ENCODE measurements at regions not wholly inside any gene's neighbourhood (a gene's known extent, or its start where the extent isn't known, plus 50 kb on each side); places are given as distances from the start of the nearest gene placed in this dataset.

GRCh38 chr13:54949735-54950134 is 1921.1 kb downstream of the OLFM4 start:
- TF ChIP-seq CTCF (IDR thresholded peaks at IDR 0.05) (no peak), EP300 (IDR thresholded peaks at IDR 0.05) (no peak), POLR2AphosphoS5 (IDR thresholded peaks at IDR 0.05) (no peak), POLR2A (IDR thresholded peaks at IDR 0.05) (no peak)
- no peak for DNase-seq
- Histone ChIP-seq H3K27ac (no peak overlapping the region), H3K4me3 (no peak overlapping the region), H3K27me3 (no peaks in the 10 kb centered on the region), H3K36me3 (no peaks in the 10 kb centered on the region), H3K9me3 (no peaks in the 10 kb centered on the region), H3K4me1 (no peaks in the 10 kb centered on the region)
- WGBS, 5 donors, result 59 to 79% (median 62%) methylated on average over 4 of the region's 4 CpGs
- intact Hi-C loops (cut with DNase I; ENCODE audit: low total_unique reads), result no loop called here

DNA sequence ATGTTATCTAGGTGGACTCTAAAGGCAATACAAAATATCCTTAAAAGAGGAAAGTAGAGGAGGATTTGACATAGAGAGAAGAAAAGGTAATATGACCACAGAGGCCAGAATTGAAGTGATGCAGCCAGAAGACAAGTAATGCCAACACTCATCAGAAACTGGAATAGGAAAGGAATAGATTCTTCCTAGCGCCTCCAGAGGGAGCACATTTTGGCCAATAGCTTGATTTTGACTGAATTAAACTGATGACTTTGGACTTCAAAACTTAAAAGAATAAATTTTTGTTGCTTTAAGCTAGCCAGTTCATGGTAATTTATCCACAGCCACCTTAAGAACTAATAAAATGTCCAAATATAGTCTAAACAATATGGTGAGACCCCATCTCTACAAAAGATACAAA is 1921.9 kb downstream of the OLFM4 start:
- intact Hi-C loops (cut with DNase I; ENCODE audit: low total_unique reads), result no loop called here
- Histone ChIP-seq H3K36me3 (no peaks in the 10 kb centered on the region), H3K4me1 (no peaks in the 10 kb centered on the region), H3K4me3 (no peak overlapping the region), H3K9me3 (no peaks in the 10 kb centered on the region), H3K27me3 (no peaks in the 10 kb centered on the region), H3K27ac (no peak overlapping the region)
- no peak for DNase-seq
- 82 to 93% (median 86%) methylated on average over 1 of the region's 1 CpG for WGBS, 5 donors
- TF ChIP-seq POLR2AphosphoS5 (IDR thresholded peaks at IDR 0.05), result no peak
- no peak for TF ChIP-seq POLR2A (IDR thresholded peaks at IDR 0.05)
- no peak for TF ChIP-seq CTCF (IDR thresholded peaks at IDR 0.05)
- TF ChIP-seq EP300 (IDR thresholded peaks at IDR 0.05), result no peak

- H3K4me1 ChIP-seq, result no peaks in the 10 kb centered on the region
- H3K27ac ChIP-seq, result no peak overlapping the region
- DNase-seq, result no peak
- no peak for TF ChIP-seq POLR2AphosphoS5 (IDR thresholded peaks at IDR 0.05)
- TF ChIP-seq POLR2A (IDR thresholded peaks at IDR 0.05), result no peak
- TF ChIP-seq EP300 (IDR thresholded peaks at IDR 0.05), result no peak
- no peak for TF ChIP-seq CTCF (IDR thresholded peaks at IDR 0.05)
- no peak overlapping the region for H3K4me3 ChIP-seq
- no peaks in the 10 kb centered on the region for H3K36me3 ChIP-seq
- H3K27me3 ChIP-seq, result no peaks in the 10 kb centered on the region
- WGBS, 5 donors, result 68 to 89% (median 75%) methylated on average over 1 of the region's 1 CpG
- peaks cover 0 to 7% (median 2%) of the 10 kb centered on the region in 4 donors for H3K9me3 ChIP-seq
- intact Hi-C loops (cut with DNase I; ENCODE audit: low total_unique reads), result no loop called here
These were observed 1925.2 kb downstream of the OLFM4 start for GRCh38 chr13:54953786-54954185.

DNA sequence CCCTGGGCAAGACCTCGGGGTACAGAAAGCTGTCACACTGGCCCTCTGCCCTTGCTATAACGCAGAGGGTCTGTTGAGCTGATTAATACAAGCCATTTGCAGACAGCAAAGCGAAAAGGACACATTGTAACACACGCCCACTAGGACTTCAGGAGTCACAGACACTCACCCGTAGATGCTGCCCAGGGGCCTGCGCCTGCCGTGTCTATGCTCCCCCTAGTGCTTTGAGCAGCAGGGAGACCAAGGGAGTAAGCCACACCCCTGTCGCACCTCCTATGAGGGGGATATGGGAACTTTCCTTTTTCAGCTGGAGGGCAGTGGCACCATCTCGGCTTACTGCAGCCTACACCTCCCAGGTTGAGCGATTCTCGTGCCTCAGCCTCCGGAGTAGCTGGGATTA is 1930.2 kb downstream of the OLFM4 start:
- Histone ChIP-seq H3K27me3 (no peaks in the 10 kb centered on the region), H3K4me3 (no peak overlapping the region), H3K4me1 (no peaks in the 10 kb centered on the region), H3K9me3 (peaks cover 0 to 17% (median 6%) of the 10 kb centered on the region in 4 donors), H3K27ac (no peak overlapping the region), H3K36me3 (no peaks in the 10 kb centered on the region)
- WGBS, 5 donors, result 91 to 95% (median 94%) methylated on average over 12 of the region's 12 CpGs
- DNase-seq, result no peak
- TF ChIP-seq POLR2AphosphoS5 (IDR thresholded peaks at IDR 0.05), result no peak
- TF ChIP-seq CTCF (IDR thresholded peaks at IDR 0.05), result no peak
- no peak for TF ChIP-seq POLR2A (IDR thresholded peaks at IDR 0.05)
- no peak for TF ChIP-seq EP300 (IDR thresholded peaks at IDR 0.05)
- intact Hi-C loops (cut with DNase I; ENCODE audit: low total_unique reads), result no loop called here

Measured in stomach (tissue), 8 donors.